ENCODE measurements at regions not wholly inside any gene's neighbourhood (a gene's known extent, or its start where the extent isn't known, plus 50 kb on each side); places are given as distances from the start of the nearest gene placed in this dataset.

- TF ChIP-seq CTCF (IDR thresholded peaks at IDR 0.05) (no peak), POLR2AphosphoS5 (IDR thresholded peaks at IDR 0.05) (no peak), EP300 (IDR thresholded peaks at IDR 0.05) (no peak), POLR2A (IDR thresholded peaks at IDR 0.05) (no peak)
Measured at GRCh38 chr5:54848581-54848980, 136.8 kb downstream of the ESM1 start.
